Vagina (tissue), 2 donors: ENCODE measurements at regions not wholly inside any gene's neighbourhood (a gene's known extent, or its start where the extent isn't known, plus 50 kb on each side); places are given as distances from the start of the nearest gene placed in this dataset.
A peak's percentile ranks its signal among the peaks of the same experiment; 100 is the strongest.

Experiments used
- DNase-seq, 2 donors: peaks; one replicate each; pipeline ENCODE4 v3.0.0-alpha.2; 2017; ENCODE audit errors: extremely low spot score in 2 of 2
- H3K27ac ChIP-seq: fragments of 200-600 bp; sonication (generic); one replicate; pipeline ENCODE4 v1.5.1; 2019
- H3K27me3 ChIP-seq: fragments of 200-600 bp; sonication (generic); one replicate; pipeline ENCODE4 v1.5.1; 2019
- H3K36me3 ChIP-seq, 2 donors: fragments of 200-600 bp; sonication (generic); one replicate each; pipeline ENCODE4 v1.5.1; 2017 to 2019
- H3K4me1 ChIP-seq: fragments of 200-600 bp; sonication (generic); one replicate; pipeline ENCODE4 v1.5.1; 2019
- H3K4me3 ChIP-seq, 2 donors: fragments of 200-600 bp; sonication (generic); 1 replicate in 1 of 2; 2 replicates in 1 of 2; pipeline ENCODE4 v1.5.1; 2016 to 2019
- H3K9me3 ChIP-seq: fragments of 200-600 bp; sonication (generic); one replicate; pipeline ENCODE4 v1.5.1; 2019
- CTCF ChIP-seq, 3 experiments: fragments of 450-650 bp in 2 of 3; fragments of 200-600 bp in 1 of 3; sonication (generic) in 1 of 3; IDR thresholded peaks; one replicate each; pipeline ENCODE4 v1.5.1; 2017 to 2019; ENCODE audit warnings: antibody characterized with exemption in 3 of 3, mild to moderate bottlenecking in 2 of 3, moderate library complexity in 2 of 3
- POLR2A ChIP-seq, 2 donors: fragments of 450-650 bp; IDR thresholded peaks; one replicate each; pipeline ENCODE4 v1.6.1; 2017; ENCODE audit warnings: antibody characterized with exemption in 2 of 2, mild to moderate bottlenecking in 2 of 2, moderate library complexity in 2 of 2
- POLR2AphosphoS5 ChIP-seq, 2 donors: sonication (generic); formaldehyde crosslinking; IDR thresholded peaks; one replicate each; pipeline ENCODE4 v1.9.0; 2017; ENCODE audit warnings: antibody characterized with exemption in 2 of 2, mild to moderate bottlenecking in 2 of 2, low read depth in 1 of 2; ENCODE audit not compliant: insufficient read depth in 1 of 2
- intact Hi-C: fragments of 100-400 bp; cut with DNase I; formaldehyde crosslinking; loops from one replicate; pipeline ENCODE4 v1.15.1; 2023

DNA sequence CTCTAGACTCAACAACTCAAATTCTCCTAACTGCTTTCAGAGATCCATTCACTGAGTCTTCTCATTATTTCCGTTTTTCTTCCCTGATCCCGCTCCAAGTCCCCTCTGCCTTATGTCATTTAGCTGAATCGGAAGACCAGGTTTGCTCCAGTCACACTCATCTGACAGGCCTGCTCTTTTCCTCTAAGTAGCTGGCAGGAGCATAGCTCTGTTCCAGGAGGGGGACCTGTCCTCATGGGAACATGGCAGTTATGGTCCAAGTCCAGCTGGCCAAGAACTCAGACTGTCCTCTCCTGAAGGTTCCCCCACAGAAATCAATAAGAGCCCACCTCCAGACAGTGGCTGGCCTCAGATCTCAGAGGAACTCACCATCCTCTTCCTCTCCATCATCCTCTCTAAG is 130.9 kb upstream of the SERP2 start:
- Histone ChIP-seq H3K4me1 (peaks cover 5% of the 10 kb centered on the region), H3K27me3 (no peaks in the 10 kb centered on the region), H3K27ac (peak overlapping the region; percentile 48), H3K9me3 (no peaks in the 10 kb centered on the region), H3K36me3 (no peaks in the 10 kb centered on the region), H3K4me3 (no peak overlapping the region)
- DNase-seq: no peak
- no peak for TF ChIP-seq POLR2A (IDR thresholded peaks at IDR 0.05)
- TF ChIP-seq CTCF (IDR thresholded peaks at IDR 0.05): no peak
- TF ChIP-seq POLR2AphosphoS5 (IDR thresholded peaks at IDR 0.05; ENCODE audit: insufficient read depth in 1 of 2, low read depth in 1 of 2): no peak
- intact Hi-C loops: no loop called here

GRCh38 chr13:44243198-44243857 is 130.3 kb upstream of the SERP2 start:
- no peaks in the 10 kb centered on the region for H3K36me3 ChIP-seq
- no peak overlapping the region for H3K4me3 ChIP-seq
- H3K27ac ChIP-seq: peak overlapping the region; percentile 48
- no peak for DNase-seq
- intact Hi-C loops: no loop called here
- no peaks in the 10 kb centered on the region for H3K27me3 ChIP-seq
- no peak for TF ChIP-seq POLR2A (IDR thresholded peaks at IDR 0.05)
- peak in 1 of 3 experiments; percentile 13 for TF ChIP-seq CTCF (IDR thresholded peaks at IDR 0.05)
- H3K4me1 ChIP-seq: peaks cover under 1% of the 10 kb centered on the region
- H3K9me3 ChIP-seq: no peaks in the 10 kb centered on the region

DNA sequence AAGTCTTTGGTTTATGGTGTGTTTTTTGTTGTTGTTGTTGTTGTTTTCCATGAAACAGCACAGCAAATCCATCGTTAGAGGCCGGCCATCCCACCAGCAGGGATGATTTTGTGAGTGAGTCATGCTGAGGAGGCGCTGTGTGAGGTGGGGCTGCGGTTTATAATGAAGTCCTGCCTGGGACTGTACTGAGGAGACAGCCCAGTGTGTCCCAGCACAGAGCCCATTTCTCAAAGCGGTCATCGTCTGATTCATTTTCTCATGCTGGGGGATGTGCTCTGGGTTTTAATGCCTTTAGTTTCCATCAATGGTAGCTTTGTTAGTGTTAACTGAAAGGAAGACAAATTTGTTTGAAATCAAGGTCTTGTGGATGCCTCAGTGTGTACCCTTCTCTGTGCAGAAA is 129.3 kb upstream of the SERP2 start:
- H3K4me1 ChIP-seq: peaks cover 10% of the 10 kb centered on the region
- TF ChIP-seq POLR2AphosphoS5 (IDR thresholded peaks at IDR 0.05; ENCODE audit: insufficient read depth in 1 of 2, low read depth in 1 of 2): no peak
- TF ChIP-seq POLR2A (IDR thresholded peaks at IDR 0.05): no peak
- no peak for TF ChIP-seq CTCF (IDR thresholded peaks at IDR 0.05)
- H3K9me3 ChIP-seq: no peaks in the 10 kb centered on the region
- H3K36me3 ChIP-seq: no peaks in the 10 kb centered on the region
- peak overlapping the region; percentile 48 for H3K27ac ChIP-seq
- intact Hi-C loops: no loop called here
- H3K27me3 ChIP-seq: no peaks in the 10 kb centered on the region
- DNase-seq: no peak
- H3K4me3 ChIP-seq: no peak overlapping the region

DNA sequence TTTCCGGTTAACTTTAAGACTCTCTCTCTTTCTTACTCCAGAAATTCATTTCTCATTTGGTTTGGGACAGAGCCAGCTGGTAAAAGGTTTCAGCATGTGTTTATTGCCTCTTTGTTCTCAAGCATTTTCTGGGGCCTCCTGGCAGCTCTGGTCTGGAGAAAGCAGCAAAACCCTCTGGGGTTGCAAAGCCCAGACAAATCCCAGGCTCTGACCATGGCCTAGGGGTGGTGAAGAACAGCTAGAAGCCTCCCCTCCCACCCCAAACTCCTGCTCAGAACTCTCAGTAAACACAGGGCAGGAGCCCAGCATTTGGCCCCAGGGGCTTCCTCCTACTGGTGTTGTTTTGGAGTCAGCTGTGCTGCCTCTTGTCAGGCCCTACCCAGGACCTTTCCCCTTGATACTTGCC is 124.2 kb upstream of the SERP2 start:
- intact Hi-C loops: no loop called here
- no peaks in the 10 kb centered on the region for H3K9me3 ChIP-seq
- no peaks in the 10 kb centered on the region for H3K36me3 ChIP-seq
- peaks cover 27% of the 10 kb centered on the region for H3K4me1 ChIP-seq
- no peak for DNase-seq
- no peaks in the 10 kb centered on the region for H3K27me3 ChIP-seq
- no peak for TF ChIP-seq POLR2A (IDR thresholded peaks at IDR 0.05)
- TF ChIP-seq POLR2AphosphoS5 (IDR thresholded peaks at IDR 0.05; ENCODE audit: insufficient read depth in 1 of 2, low read depth in 1 of 2): peak in 1 of 2 donors; percentile 65
- peak overlapping the region; percentile 81 for H3K27ac ChIP-seq
- H3K4me3 ChIP-seq: no peak overlapping the region

GRCh38 chr13:44252938-44253337 is 120.7 kb upstream of the SERP2 start:
- Histone ChIP-seq H3K4me3 (no peak overlapping the region), H3K4me1 (peaks cover 27% of the 10 kb centered on the region), H3K9me3 (no peaks in the 10 kb centered on the region), H3K36me3 (no peaks in the 10 kb centered on the region), H3K27ac (no peak overlapping the region), H3K27me3 (no peaks in the 10 kb centered on the region)
- no peak for DNase-seq
- no peak for TF ChIP-seq CTCF (IDR thresholded peaks at IDR 0.05)
- no peak for TF ChIP-seq POLR2A (IDR thresholded peaks at IDR 0.05)
- TF ChIP-seq POLR2AphosphoS5 (IDR thresholded peaks at IDR 0.05; ENCODE audit: insufficient read depth in 1 of 2, low read depth in 1 of 2): no peak
- intact Hi-C loops: no loop called here
